GM12878 (cell line): ENCODE measurements at regions not wholly inside any gene's neighbourhood (a gene's known extent, or its start where the extent isn't known, plus 50 kb on each side); places are given as distances from the start of the nearest gene placed in this dataset.

Experiments used
- ATAC-seq: fragments of 200-7000 bp; cut with Tn5 transposase; 3 replicates; pipeline ENCODE4 v1.9.1; 2020; ENCODE audit warnings: mild to moderate bottlenecking, moderate library complexity
- BruUV-seq: library from RNA; stranded (reverse); fragments of 400-500 nt; replicated peaks from 2 replicates; lab custom pipeline; 2021; lab: Mats Ljungman, UMichigan
- CTCF ChIA-PET: fragments of 300-600 bp; sonication (Branson Sonifier 250); formaldehyde crosslinking; extraction: SDS; loops from one replicate; lab custom pipeline; 2021; ENCODE audit warnings: inconsistent platforms; lab: Yijun Ruan, JAX
- POLR2A ChIA-PET: fragments of 350-600 bp; formaldehyde crosslinking; extraction: SDS; loops from one replicate; lab custom pipeline; 2021; ENCODE audit warnings: inconsistent platforms; lab: Charles Lee
- RAD21 ChIA-PET: fragments of 300-600 bp; sonication (Branson Sonifier 250); formaldehyde crosslinking; loops from one replicate; lab custom pipeline; 2023; ENCODE audit warnings: antibody characterized with exemption; ENCODE audit not compliant: unreplicated experiment; lab: Charles Lee
- SMC1A ChIA-PET: fragments of 300-600 bp; sonication (Branson Sonifier 250); formaldehyde crosslinking; loops from one replicate; lab custom pipeline; 2023; ENCODE audit not compliant: unreplicated experiment, uncharacterized antibody; lab: Charles Lee
- DNase-seq: peaks from one replicate; pipeline ENCODE4 v3.0.0-alpha.2; 2011; ENCODE audit warnings: low read depth, low spot score
- FAIRE-seq: peaks from 3 replicates; lab custom pipeline; 2011; peaks lifted over from hg19 to GRCh38; lab: Jason Lieb, UNC
- H2AFZ ChIP-seq: 2 replicates; pipeline ENCODE4 v1.6.0; 2011; ENCODE audit warnings: low read depth, low read length, control low read depth; ENCODE audit not compliant: control insufficient read depth
- H3K27ac ChIP-seq: 2 replicates; pipeline ENCODE4 v1.5.1; 2011; ENCODE audit warnings: control low read depth; ENCODE audit not compliant: control insufficient read depth, insufficient read depth
- H3K27me3 ChIP-seq, 2 experiments: replicated peaks in 1 of 2; 2 replicates each; pipeline versions ENCODE4 v1.6.0 to v1.6.1; 2011; ENCODE audit warnings: low read length in 1 of 2; ENCODE audit not compliant: control insufficient read depth in 2 of 2, insufficient read depth in 2 of 2
- H3K36me3 ChIP-seq, 2 experiments: 2 replicates each; pipeline ENCODE4 v1.5.1; 2011; ENCODE audit warnings: low read length in 1 of 2; ENCODE audit not compliant: control insufficient read depth in 2 of 2, insufficient read depth in 2 of 2
- H3K4me1 ChIP-seq: 2 replicates; pipeline ENCODE4 v1.6.1; 2011; ENCODE audit warnings: mild to moderate bottlenecking, low read length, moderate library complexity, mixed read lengths; ENCODE audit not compliant: control insufficient read depth, insufficient read depth
- H3K4me2 ChIP-seq: 2 replicates; pipeline ENCODE4 v1.6.0; 2011; ENCODE audit warnings: control low read depth; ENCODE audit not compliant: control insufficient read depth, insufficient read depth
- H3K4me3 ChIP-seq: fragments of 200-600 bp; sonication (generic); 2 replicates; pipeline ENCODE4 v1.5.1; 2016
- H3K79me2 ChIP-seq: 2 replicates; pipeline ENCODE4 v1.6.0; 2011; ENCODE audit warnings: low read length; ENCODE audit not compliant: control insufficient read depth, insufficient read depth
- H3K9ac ChIP-seq: 2 replicates; pipeline ENCODE4 v1.8.0; 2011; ENCODE audit warnings: low read length, control low read depth, mixed read lengths; ENCODE audit not compliant: control insufficient read depth, insufficient read depth
- H3K9me3 ChIP-seq: replicated peaks from 3 replicates; pipeline ENCODE4 v1.5.1; 2011; ENCODE audit warnings: mild to moderate bottlenecking, low read length; ENCODE audit not compliant: control insufficient read depth, insufficient read depth
- H4K20me1 ChIP-seq: 2 replicates; pipeline ENCODE4 v1.6.0; 2011; ENCODE audit not compliant: control insufficient read depth, insufficient read depth
- BCL11A ChIP-seq: IDR thresholded peaks from 2 replicates; pipeline ENCODE4 v1.6.1; 2011; ENCODE audit warnings: low read depth, low read length
- CEBPZ ChIP-seq: fragments of 150-350 bp; IDR thresholded peaks from 2 replicates; pipeline ENCODE4 v1.6.1; 2016; ENCODE audit warnings: low read depth, low read length
- CHD4 ChIP-seq: fragments of 200-600 bp; sonication (generic); IDR thresholded peaks from 2 replicates; pipeline ENCODE4 v1.6.1; 2016; ENCODE audit warnings: mild to moderate bottlenecking
- E4F1 ChIP-seq: fragments of 450-650 bp; IDR thresholded peaks from 2 replicates; pipeline ENCODE4 v1.6.1; 2018; ENCODE audit warnings: borderline replicate concordance, mild to moderate bottlenecking; ENCODE audit not compliant: partially characterized antibody
- FOS ChIP-seq: IDR thresholded peaks from 3 replicates; pipeline ENCODE4 v1.6.1; 2011; ENCODE audit warnings: borderline replicate concordance; ENCODE audit not compliant: insufficient read length; ENCODE audit errors: extremely low read depth
- GATAD2B ChIP-seq: fragments of 450-650 bp; conservative IDR thresholded peaks from 2 replicates; pipeline ENCODE4 v1.6.1; 2017; ENCODE audit warnings: low read depth, mild to moderate bottlenecking, moderate library complexity
- POLR2AphosphoS2 ChIP-seq: IDR thresholded peaks from 2 replicates; pipeline ENCODE4 v1.6.1; 2011; ENCODE audit warnings: low read depth, mild to moderate bottlenecking, low read length, improper control_type of control experiment, moderate library complexity
- PRDM15 ChIP-seq: fragments of 450-650 bp; formaldehyde crosslinking; IDR thresholded peaks from 2 replicates; pipeline ENCODE4 v1.4.0; 2020; ENCODE audit warnings: mild to moderate bottlenecking, moderate library complexity
- SIX5 ChIP-seq: IDR thresholded peaks from 2 replicates; pipeline ENCODE4 v1.6.1; 2011; ENCODE audit warnings: mild to moderate bottlenecking, low read depth, low read length, moderate library complexity; ENCODE audit not compliant: severe bottlenecking
- TARDBP ChIP-seq: IDR thresholded peaks from 2 replicates; pipeline ENCODE4 v1.6.1; 2016; ENCODE audit warnings: borderline replicate concordance
- ZNF592 ChIP-seq: fragments of 450-650 bp; IDR thresholded peaks from 2 replicates; pipeline ENCODE4 v1.6.1; 2017; ENCODE audit warnings: mild to moderate bottlenecking, moderate library complexity
- WGBS: methylation state at CpG from one replicate; pipeline ENCODE4 v1.1.6; 2016; ENCODE audit warnings: low lambda C conversion rate; ENCODE audit not compliant: insufficient replicate concordance, insufficient coverage; ENCODE audit errors: missing lambda C conversion rate; 5-methylcytosine and 5-hydroxymethylcytosine counted together
- in situ Hi-C: fragments of 300-500 bp; cut with MboI; formaldehyde crosslinking; loops from 9 replicates; pipeline ENCODE4 v1.14.3; 2018; ENCODE audit warnings: mixed read lengths
- intact Hi-C: fragments of 100-400 bp; cut with micrococcal nuclease; formaldehyde crosslinking; loops from one replicate; pipeline ENCODE4 v1.14.2; 2022; ENCODE audit not compliant: unreplicated experiment

GRCh38 chr9:85230081-85230480 is 511.7 kb downstream of the AGTPBP1 start:
- BruUV-seq: no TSS peak
- Histone ChIP-seq H3K4me3 (no peak overlapping the region), H3K9ac (no peak overlapping the region), H3K9me3 (no peaks in the 10 kb centered on the region), H3K27ac (no peak overlapping the region), H4K20me1 (no peaks in the 10 kb centered on the region), H2AFZ (no peak overlapping the region), H3K79me2 (no peaks in the 10 kb centered on the region), H3K4me2 (no peak overlapping the region), H3K27me3 (no peaks in the 10 kb centered on the region; a peak in 1 of 4 replicates), H3K4me1 (no peaks in the 10 kb centered on the region), H3K36me3 (no peaks in the 10 kb centered on the region)
- intact Hi-C loops (no loop called here), in situ Hi-C loops (no loop called here)
- no peak for DNase-seq
- SMC1A ChIA-PET: no interaction called here
- FAIRE-seq: no peak
- 21% methylated on average over 4 of the region's 4 CpGs for WGBS
- POLR2A ChIA-PET: no interaction called here
- RAD21 ChIA-PET: no interaction called here
- ATAC-seq: no peak
- CTCF ChIA-PET: no interaction called here
- TF ChIP-seq ZNF592 (no peak), BCL11A (no peak), PRDM15 (CRISPR knock-in tag) (no peak), CEBPZ (no peak), FOS (no peak), E4F1 (no peak), POLR2AphosphoS2 (no peak), SIX5 (no peak), CHD4 (no peak), GATAD2B (no peak), TARDBP (no peak)
